ENCODE measurements at regions not wholly inside any gene's neighbourhood (a gene's known extent, or its start where the extent isn't known, plus 50 kb on each side); places are given as distances from the start of the nearest gene placed in this dataset.
A peak's percentile ranks its signal among the peaks of the same experiment; 100 is the strongest.
"Not testable (repeated sequence)": the region's sequence is repeated elsewhere in the genome, so short reads cannot be mapped to it uniquely, and the experiment has no call there.

DNA sequence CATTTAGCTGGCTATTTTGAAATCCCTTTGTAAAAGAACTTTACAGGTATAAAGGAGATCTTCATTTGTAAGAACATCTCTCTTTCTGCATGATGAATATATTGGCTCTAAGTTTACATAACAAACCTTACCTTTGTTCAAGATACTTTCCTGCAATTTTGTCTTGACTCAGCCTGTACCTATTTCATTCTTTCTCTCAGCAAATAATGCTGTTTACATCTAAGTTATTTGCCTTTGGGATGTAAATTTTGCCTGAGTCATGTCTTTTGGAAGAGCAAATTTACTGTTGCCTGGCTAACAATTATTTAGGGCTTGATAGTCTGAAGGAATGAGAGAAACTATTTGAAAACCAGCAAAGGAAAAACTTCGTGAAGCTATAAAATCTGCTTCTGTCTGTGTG, 210.4 kb upstream of the TGIF2LY start:
- not testable (repeated sequence) for DNase-seq (ENCODE audit: low spot score)

DNA sequence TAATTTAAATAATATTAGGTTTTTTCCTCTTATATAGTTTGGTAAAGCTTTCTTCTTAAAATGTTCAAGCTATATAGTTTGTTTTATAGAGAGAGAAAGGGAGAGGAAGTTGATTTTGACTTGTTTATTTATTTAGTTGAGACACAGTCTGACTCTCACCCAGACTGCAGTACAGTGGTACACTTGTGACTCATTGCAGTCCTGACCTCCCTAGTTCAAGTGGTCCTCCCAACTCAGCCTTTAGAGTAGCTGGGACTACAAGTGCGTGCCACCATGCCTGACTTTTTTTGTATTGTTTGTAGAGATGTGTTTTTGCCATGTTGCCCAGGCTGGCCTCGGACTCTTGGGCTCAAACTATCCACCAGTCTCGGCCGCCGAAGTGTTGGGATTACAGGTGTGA, 187.4 kb upstream of the TGIF2LY start:
- DNase-seq (ENCODE audit: low spot score), result not testable (repeated sequence)

DNA sequence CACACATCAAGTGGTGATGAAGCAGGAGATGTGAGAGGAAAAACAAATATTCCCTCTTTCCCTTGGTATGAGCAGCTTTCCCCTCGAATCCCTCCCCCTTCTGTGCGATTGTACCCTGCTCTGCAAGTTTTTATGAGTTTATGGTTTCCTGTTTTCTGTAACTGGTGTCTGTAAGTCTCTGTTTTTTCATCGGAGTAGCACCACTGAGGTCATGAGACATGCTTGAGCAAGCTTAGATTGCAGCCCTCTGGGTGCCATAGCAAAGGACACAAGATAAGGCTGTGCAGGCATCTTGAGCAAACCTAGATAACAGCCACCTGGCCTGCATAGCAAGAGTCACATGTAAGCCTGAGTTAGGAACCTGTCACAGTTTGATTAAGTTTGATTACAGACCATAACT, 174.6 kb upstream of the TGIF2LY start:
- not testable (repeated sequence) for DNase-seq (ENCODE audit: low spot score)

DNA sequence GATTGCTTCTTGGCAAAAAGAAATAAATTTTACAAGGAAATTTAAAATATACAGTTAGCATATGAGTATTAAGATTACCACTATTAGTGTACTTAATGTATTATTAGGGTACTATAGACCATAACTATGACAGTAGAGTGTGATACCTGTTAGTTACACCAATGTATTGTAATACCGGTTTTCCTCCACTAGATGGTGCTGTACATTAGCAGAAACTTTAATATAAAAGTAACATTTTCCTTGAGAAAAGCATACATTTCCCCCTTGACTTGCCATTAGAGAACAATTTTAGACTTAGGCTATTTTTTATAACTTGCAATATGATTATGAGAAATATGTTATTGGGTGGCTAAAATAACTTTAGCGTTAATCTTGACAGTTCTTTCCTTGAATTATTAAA, 173.3 kb upstream of the TGIF2LY start:
- peak; percentile 15 for DNase-seq (ENCODE audit: low spot score)

DNA sequence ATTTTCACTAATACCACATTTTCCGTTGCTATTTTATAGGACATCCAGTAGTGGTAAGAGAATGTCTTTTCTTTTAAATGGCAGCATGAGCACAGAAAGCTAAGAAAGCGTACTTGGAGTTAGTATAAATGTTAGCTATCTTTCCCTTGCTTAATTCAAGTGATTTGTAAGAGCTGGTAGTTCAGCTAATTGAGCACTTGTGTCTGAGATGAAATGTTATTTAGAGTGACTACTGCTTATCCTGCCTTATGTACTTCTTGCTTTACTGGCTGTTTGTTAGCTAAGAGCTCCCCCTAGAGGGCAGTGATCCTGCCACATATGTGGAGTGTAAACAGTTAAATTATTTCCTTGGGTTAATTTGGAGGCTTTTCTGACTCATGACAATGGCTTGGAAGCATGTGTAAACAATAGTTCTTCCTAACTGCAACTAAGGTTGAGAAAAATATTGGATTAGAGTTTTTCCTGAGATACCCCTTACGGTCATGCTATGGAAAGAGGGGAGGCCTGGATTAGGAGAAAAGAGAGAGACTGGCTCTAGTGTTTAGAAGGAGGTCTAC, 171.9 kb upstream of the TGIF2LY start:
- not testable (repeated sequence) for DNase-seq (ENCODE audit: low spot score)

DNA sequence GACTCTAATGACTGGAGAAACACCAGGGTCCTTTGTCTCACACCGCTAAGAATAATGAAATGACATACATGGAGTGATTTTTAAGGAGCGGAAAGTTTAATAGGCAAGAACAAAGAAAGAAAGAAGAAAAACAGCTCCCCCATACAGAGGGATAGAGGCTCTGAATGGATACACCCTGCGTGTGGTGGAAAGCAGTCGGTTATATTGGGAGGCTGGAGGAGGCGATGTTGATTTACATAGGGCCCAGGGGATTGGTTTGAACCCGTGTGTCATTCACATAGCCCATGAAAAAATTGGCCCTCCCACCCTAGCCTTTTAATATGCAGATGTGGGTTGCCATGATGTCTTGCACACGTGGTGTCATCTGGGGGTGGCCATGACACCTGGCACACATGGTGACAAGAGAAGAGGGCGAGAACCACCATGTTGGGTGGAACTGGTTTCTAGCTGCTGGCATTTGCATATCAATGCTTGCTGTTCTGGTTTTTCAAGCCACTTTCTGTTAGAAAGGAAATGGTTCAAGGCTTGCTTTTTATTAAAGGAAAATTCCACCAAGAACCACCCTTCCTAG, 168.5 kb upstream of the TGIF2LY start:
- not testable (repeated sequence) for DNase-seq (ENCODE audit: low spot score)
